ENCODE measurements at regions not wholly inside any gene's neighbourhood (a gene's known extent, or its start where the extent isn't known, plus 50 kb on each side); places are given as distances from the start of the nearest gene placed in this dataset.

GRCh38 chr18:44135741-44136140 lies 544.9 kb upstream of the SETBP1 start (continued):
- no peak for TF ChIP-seq ZNF532 (CRISPR knock-in tag; IDR thresholded peaks at IDR 0.05; ENCODE audit: borderline replicate concordance)
- TF ChIP-seq, protein P1, sequence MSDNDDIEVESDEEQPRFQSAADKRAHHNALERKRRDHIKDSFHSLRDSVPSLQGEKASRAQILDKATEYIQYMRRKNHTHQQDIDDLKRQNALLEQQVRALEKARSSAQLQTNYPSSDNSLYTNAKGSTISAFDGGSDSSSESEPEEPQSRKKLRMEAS (CRISPR knock-in tag; IDR thresholded peaks at IDR 0.05), result no peak
- no peak for TF ChIP-seq ZNF416 (CRISPR knock-in tag; IDR thresholded peaks at IDR 0.05)
- no peak for TF ChIP-seq ZSCAN18 (CRISPR knock-in tag; IDR thresholded peaks at IDR 0.05)
- TF ChIP-seq CREM (CRISPR knock-in tag; IDR thresholded peaks at IDR 0.05), result no peak
- no peak for TF ChIP-seq FOXK1 (CRISPR knock-in tag; IDR thresholded peaks at IDR 0.05)
- no peak for TF ChIP-seq ZNF232 (CRISPR knock-in tag; IDR thresholded peaks at IDR 0.05)

GRCh38 chr18:44136326-44136725 lies 544.4 kb upstream of the SETBP1 start:
- Mint-ChIP-seq H3K27me3 (ENCODE audit: low read depth) (no peaks in the 10 kb centered on the region), H3K4me1 (peaks cover 12% of the 10 kb centered on the region), H3K4me3 (no peak overlapping the region), H3K9me3 (peaks cover 19% of the 10 kb centered on the region), H3K36me3 (peaks cover 12% of the 10 kb centered on the region), H3K27ac (no peak overlapping the region)
- DNase-seq (ENCODE audit: low spot score) (no peak), ATAC-seq (no peak)
- ChIA-PET CTCF (no interaction called here), POLR2A (no interaction called here)
- TF ChIP-seq GABPB1 (CRISPR knock-in tag; IDR thresholded peaks at IDR 0.05) (no peak), ETV6 (CRISPR knock-in tag; IDR thresholded peaks at IDR 0.05) (no peak), PREB (CRISPR knock-in tag; IDR thresholded peaks at IDR 0.05; ENCODE audit: borderline replicate concordance) (no peak), ZNF425 (CRISPR knock-in tag; conservative IDR thresholded peaks at IDR 0.05) (no peak), TP53 (CRISPR knock-in tag; IDR thresholded peaks at IDR 0.05) (no peak), KAT7 (CRISPR knock-in tag; IDR thresholded peaks at IDR 0.05; ENCODE audit: borderline replicate concordance) (no peak), NR2C2 (CRISPR knock-in tag; IDR thresholded peaks at IDR 0.05) (no peak), JUN (CRISPR knock-in tag; IDR thresholded peaks at IDR 0.05) (no peak), E2F1 (CRISPR knock-in tag; IDR thresholded peaks at IDR 0.05) (no peak), SMAD4 (CRISPR knock-in tag; IDR thresholded peaks at IDR 0.05) (no peak), E2F5 (CRISPR knock-in tag; IDR thresholded peaks at IDR 0.05) (no peak), MXD4 (CRISPR knock-in tag; IDR thresholded peaks at IDR 0.05; ENCODE audit: borderline replicate concordance) (no peak)
- TF ChIP-seq, protein P2, sequence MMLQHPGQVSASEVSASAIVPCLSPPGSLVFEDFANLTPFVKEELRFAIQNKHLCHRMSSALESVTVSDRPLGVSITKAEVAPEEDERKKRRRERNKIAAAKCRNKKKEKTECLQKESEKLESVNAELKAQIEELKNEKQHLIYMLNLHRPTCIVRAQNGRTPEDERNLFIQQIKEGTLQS (CRISPR knock-in tag; conservative IDR thresholded peaks at IDR 0.05), result no peak
- TF ChIP-seq, protein P3, sequence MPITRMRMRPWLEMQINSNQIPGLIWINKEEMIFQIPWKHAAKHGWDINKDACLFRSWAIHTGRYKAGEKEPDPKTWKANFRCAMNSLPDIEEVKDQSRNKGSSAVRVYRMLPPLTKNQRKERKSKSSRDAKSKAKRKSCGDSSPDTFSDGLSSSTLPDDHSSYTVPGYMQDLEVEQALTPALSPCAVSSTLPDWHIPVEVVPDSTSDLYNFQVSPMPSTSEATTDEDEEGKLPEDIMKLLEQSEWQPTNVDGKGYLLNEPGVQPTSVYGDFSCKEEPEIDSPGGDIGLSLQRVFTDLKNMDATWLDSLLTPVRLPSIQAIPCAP (CRISPR knock-in tag; IDR thresholded peaks at IDR 0.05), result no peak
- TF ChIP-seq, protein P4, sequence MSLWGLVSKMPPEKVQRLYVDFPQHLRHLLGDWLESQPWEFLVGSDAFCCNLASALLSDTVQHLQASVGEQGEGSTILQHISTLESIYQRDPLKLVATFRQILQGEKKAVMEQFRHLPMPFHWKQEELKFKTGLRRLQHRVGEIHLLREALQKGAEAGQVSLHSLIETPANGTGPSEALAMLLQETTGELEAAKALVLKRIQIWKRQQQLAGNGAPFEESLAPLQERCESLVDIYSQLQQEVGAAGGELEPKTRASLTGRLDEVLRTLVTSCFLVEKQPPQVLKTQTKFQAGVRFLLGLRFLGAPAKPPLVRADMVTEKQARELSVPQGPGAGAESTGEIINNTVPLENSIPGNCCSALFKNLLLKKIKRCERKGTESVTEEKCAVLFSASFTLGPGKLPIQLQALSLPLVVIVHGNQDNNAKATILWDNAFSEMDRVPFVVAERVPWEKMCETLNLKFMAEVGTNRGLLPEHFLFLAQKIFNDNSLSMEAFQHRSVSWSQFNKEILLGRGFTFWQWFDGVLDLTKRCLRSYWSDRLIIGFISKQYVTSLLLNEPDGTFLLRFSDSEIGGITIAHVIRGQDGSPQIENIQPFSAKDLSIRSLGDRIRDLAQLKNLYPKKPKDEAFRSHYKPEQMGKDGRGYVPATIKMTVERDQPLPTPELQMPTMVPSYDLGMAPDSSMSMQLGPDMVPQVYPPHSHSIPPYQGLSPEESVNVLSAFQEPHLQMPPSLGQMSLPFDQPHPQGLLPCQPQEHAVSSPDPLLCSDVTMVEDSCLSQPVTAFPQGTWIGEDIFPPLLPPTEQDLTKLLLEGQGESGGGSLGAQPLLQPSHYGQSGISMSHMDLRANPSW (CRISPR knock-in tag; conservative IDR thresholded peaks at IDR 0.05; ENCODE audit: low read depth), result no peak
